Astrocyte of the cerebellum (primary cell): ENCODE measurements at regions not wholly inside any gene's neighbourhood (a gene's known extent, or its start where the extent isn't known, plus 50 kb on each side); places are given as distances from the start of the nearest gene placed in this dataset.

Source experiments
- DNase-seq: peaks from one replicate; pipeline ENCODE4 v3.0.0-alpha.2; 2011; ENCODE audit warnings: low read depth
- H3K4me3 ChIP-seq: 2 replicates; pipeline ENCODE4 v1.5.1; 2011; ENCODE audit warnings: mild to moderate bottlenecking, low read depth, low read length, moderate library complexity
- in situ Hi-C: cut with HindIII; loops from 2 replicates; pipeline ENCODE4 v1.10.0; 2017; ENCODE audit warnings: low sequenced_read_pairs
- TF ChIP-seq, protein P1 (sequence below): IDR thresholded peaks from 2 replicates; pipeline ENCODE4 v1.5.1; 2012; ENCODE audit warnings: low read length, low read depth, moderate library complexity, mild to moderate bottlenecking; ENCODE audit errors: missing control alignments

DNA sequence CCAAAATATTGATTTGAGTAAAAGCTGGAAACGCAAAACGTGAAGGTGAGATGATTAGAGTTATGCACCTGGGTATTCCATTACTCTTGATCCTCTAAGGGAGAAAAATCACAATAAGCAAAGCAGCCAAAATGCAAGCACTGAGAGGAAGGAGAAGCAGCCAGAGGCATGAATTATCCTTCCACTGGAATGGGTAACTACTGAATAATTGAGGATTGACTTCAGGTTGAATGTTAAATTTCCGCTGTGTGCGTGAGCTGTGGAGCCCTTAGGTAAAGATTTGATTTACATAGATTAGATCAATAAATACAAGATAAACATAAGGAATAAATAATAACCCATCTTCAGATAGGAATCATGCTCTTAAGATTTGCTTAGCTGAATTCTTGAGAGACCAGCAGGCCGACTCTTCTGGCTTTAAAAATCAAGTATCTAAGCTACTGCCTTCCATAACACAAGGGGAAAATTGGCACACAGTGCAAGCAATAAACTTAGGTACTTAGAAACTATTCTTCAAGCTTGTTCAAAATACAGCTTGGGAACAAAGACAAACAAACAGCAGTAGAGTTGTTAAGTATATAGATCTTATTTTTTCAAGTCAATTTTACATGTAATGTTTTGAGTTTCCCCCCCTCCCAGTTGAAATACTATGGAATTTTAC, 1459.5 kb downstream of the ZPLD1 start:
- H3K4me3 ChIP-seq: no peak overlapping the region
- in situ Hi-C loops: no loop called here
- TF ChIP-seq, protein P1, sequence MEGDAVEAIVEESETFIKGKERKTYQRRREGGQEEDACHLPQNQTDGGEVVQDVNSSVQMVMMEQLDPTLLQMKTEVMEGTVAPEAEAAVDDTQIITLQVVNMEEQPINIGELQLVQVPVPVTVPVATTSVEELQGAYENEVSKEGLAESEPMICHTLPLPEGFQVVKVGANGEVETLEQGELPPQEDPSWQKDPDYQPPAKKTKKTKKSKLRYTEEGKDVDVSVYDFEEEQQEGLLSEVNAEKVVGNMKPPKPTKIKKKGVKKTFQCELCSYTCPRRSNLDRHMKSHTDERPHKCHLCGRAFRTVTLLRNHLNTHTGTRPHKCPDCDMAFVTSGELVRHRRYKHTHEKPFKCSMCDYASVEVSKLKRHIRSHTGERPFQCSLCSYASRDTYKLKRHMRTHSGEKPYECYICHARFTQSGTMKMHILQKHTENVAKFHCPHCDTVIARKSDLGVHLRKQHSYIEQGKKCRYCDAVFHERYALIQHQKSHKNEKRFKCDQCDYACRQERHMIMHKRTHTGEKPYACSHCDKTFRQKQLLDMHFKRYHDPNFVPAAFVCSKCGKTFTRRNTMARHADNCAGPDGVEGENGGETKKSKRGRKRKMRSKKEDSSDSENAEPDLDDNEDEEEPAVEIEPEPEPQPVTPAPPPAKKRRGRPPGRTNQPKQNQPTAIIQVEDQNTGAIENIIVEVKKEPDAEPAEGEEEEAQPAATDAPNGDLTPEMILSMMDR: no peak

DNA sequence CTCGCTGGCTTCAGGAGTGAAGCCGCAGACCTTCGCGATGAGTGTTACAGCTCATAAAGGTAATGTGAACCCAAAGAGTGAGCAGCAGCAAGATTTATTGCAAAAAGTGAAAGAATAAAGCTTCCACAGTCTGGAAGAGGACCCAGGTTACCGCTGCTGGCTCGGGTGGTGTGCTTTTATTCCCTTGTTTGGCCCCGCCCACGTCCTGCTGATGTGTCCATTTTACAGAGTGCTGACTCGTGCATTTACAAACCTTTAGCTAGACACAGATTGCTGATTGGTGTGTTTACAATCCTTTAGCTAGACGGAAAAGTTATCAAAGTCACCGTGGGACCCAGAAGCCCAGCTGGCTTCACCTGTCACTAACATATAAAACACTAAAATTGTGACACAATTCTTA, 1464.5 kb downstream of the ZPLD1 start:
- TF ChIP-seq, protein P1: no peak
- DNase-seq: no peak
- in situ Hi-C loops: no loop called here
- H3K4me3 ChIP-seq: no peak overlapping the region

More for the DNA sequence above, 1459.5 kb downstream of the ZPLD1 start:
- no peak for DNase-seq

DNA sequence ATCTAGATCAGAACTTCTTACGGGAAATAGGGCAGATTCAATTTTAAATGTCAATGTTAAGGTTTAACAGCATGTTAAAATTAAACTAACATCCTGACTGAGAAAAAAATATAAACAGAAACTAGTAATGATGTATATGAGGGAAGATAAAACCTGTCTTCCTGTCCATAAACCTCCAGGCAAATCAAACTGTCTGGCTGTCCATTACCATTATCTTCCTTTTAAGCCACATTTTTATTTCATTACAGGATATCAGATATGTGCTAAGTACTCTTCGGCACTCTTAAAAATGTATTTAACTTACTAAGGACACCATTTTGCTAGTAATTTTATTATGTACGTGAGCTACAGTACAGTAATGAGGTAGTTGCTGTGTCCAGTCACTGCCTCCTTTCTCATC, 1461.7 kb upstream of the ALCAM start:
- no peak overlapping the region for H3K4me3 ChIP-seq
- in situ Hi-C loops: no loop called here
- DNase-seq: no peak
- TF ChIP-seq, protein P1: no peak

DNA sequence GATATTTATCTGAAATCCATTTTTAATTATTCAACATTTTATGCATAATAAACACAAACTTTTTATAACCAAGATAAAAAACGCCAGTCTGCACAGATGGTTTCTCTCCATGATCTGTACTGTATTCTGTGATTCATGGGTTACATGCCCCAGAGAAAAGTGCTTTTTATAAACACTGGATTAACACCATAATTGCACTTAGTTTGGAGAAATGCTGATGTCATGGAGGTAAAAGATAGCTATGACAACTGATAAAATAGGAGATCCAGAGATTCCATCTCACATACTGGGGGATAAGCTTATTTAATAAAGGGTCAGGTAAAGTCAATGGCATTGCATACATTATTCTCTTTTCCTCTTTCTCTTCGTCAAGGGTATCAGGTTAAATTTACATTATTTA, 1460.4 kb upstream of the ALCAM start:
- in situ Hi-C loops: no loop called here
- TF ChIP-seq, protein P1: no peak
- no peak for DNase-seq
- no peak overlapping the region for H3K4me3 ChIP-seq

DNA sequence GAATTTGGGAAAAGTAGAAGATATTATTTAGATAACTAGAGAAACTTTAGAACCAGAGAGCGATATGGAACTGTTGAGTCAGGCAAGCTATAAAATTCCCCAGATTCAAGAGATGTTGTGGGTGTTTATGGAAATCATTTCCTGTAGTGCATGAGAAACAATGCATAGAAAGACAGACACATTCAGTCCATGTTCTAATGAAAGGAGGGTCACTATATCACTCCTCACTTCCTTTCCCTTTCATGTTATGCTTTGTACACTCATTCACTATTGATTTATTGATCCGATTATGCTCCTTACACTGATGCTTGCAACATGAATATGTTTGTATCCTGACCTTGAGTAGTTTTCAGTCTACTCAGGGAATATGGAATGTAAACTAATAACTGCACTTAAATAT, 1459.9 kb upstream of the ALCAM start:
- TF ChIP-seq, protein P1: no peak
- no peak for DNase-seq
- no peak overlapping the region for H3K4me3 ChIP-seq
- in situ Hi-C loops: no loop called here

DNA sequence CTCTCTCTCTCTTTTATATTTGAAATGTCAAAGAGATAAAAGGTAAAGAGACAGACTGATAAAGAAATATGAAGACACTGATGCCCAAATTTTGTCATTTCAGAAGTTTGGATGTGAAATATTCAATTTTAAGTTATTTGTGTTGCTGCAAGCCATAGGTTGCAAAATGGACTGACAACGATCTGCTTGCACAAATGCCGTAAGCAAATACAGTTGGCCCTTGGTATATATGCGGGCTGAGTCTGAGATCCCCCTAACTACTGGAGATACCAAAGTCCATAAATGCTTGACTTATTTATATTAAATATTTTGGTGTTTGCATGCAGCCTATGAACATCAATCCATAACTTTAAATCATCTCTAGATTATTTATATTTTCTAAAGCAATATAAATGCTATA, 1459.1 kb upstream of the ALCAM start:
- no peak for DNase-seq
- in situ Hi-C loops: no loop called here
- H3K4me3 ChIP-seq: no peak overlapping the region
- TF ChIP-seq, protein P1: no peak
